Loucy (cell line): ENCODE measurements at regions not wholly inside any gene's neighbourhood (a gene's known extent, or its start where the extent isn't known, plus 50 kb on each side); places are given as distances from the start of the nearest gene placed in this dataset.

Experiments used
- H2AFZ ChIP-seq: fragments of 200-600 bp; sonication (generic); 2 replicates; pipeline ENCODE4 v1.6.0; 2016; ENCODE audit warnings: antibody characterized with exemption, mild to moderate bottlenecking, low read length, moderate library complexity
- H3F3A ChIP-seq: fragments of 200-600 bp; 2 replicates; pipeline ENCODE4 v1.6.0; 2016; ENCODE audit warnings: antibody characterized with exemption, low read depth, mild to moderate bottlenecking
- H3K27me3 ChIP-seq: fragments of 200-600 bp; sonication (generic); 2 replicates; pipeline ENCODE4 v1.6.1; 2014; ENCODE audit warnings: low read length, mild to moderate bottlenecking; ENCODE audit not compliant: insufficient read depth, poor library complexity, severe bottlenecking
- H3K36me3 ChIP-seq: fragments of 200-600 bp; sonication (generic); 2 replicates; pipeline ENCODE4 v1.6.1; 2016; ENCODE audit warnings: low read length; ENCODE audit not compliant: insufficient read depth
- H3K4me1 ChIP-seq: fragments of 200-600 bp; sonication (generic); 2 replicates; pipeline ENCODE4 v1.5.1; 2014; ENCODE audit warnings: low read length, mild to moderate bottlenecking; ENCODE audit not compliant: insufficient read depth, poor library complexity, severe bottlenecking
- H3K4me2 ChIP-seq: fragments of 200-600 bp; sonication (generic); 2 replicates; pipeline ENCODE4 v1.6.0; 2014; ENCODE audit warnings: antibody characterized with exemption, low read length, low read depth, mild to moderate bottlenecking; ENCODE audit not compliant: poor library complexity, severe bottlenecking
- H3K4me3 ChIP-seq: fragments of 200-600 bp; sonication (generic); 2 replicates; pipeline ENCODE4 v1.5.1; 2014; ENCODE audit warnings: low read length, mild to moderate bottlenecking, mixed read lengths; ENCODE audit not compliant: poor library complexity, severe bottlenecking
- H3K79me2 ChIP-seq: fragments of 200-600 bp; sonication (generic); 2 replicates; pipeline ENCODE4 v1.6.1; 2014; ENCODE audit warnings: low read length; ENCODE audit not compliant: insufficient read depth
- H3K9ac ChIP-seq: fragments of 200-600 bp; sonication (generic); 2 replicates; pipeline ENCODE4 v1.6.0; 2014; ENCODE audit warnings: mild to moderate bottlenecking, low read depth, low read length, moderate library complexity; ENCODE audit not compliant: poor library complexity, severe bottlenecking
- H3K9me2 ChIP-seq: fragments of 200-600 bp; sonication (generic); replicated peaks from 2 replicates; pipeline ENCODE4 v1.6.1; 2016; ENCODE audit warnings: low read depth, low read length, mixed read lengths
- H3K9me3 ChIP-seq: fragments of 200-600 bp; sonication (generic); 2 replicates; pipeline ENCODE4 v1.6.1; 2014; ENCODE audit warnings: mild to moderate bottlenecking, antibody characterized with exemption, low read length, low read depth; ENCODE audit not compliant: insufficient read depth
- H4K20me1 ChIP-seq: fragments of 200-600 bp; sonication (generic); 2 replicates; pipeline ENCODE4 v1.6.0; 2014; ENCODE audit warnings: antibody characterized with exemption, low read length, mild to moderate bottlenecking; ENCODE audit not compliant: insufficient read depth, poor library complexity, severe bottlenecking
- EZH2phosphoT487 ChIP-seq: fragments of 200-600 bp; IDR thresholded peaks from 2 replicates; pipeline ENCODE4 v1.6.1; 2018; ENCODE audit warnings: antibody characterized with exemption, mild to moderate bottlenecking, moderate library complexity, borderline replicate concordance
- TF ChIP-seq, protein P1 (sequence below): fragments of 200-600 bp; sonication (generic); conservative IDR thresholded peaks from 2 replicates; pipeline ENCODE4 v1.5.1; 2014; ENCODE audit warnings: mild to moderate bottlenecking, antibody characterized with exemption, low read length

- Histone ChIP-seq H3K9me2 (no peaks in the 10 kb centered on the region), H3K36me3 (no peaks in the 10 kb centered on the region), H4K20me1 (no peaks in the 10 kb centered on the region), H3K4me1 (peaks cover 24% of the 10 kb centered on the region), H3K9ac (no peak overlapping the region), H2AFZ (no peak overlapping the region), H3K79me2 (no peaks in the 10 kb centered on the region), H3K9me3 (no peaks in the 10 kb centered on the region), H3F3A (no peaks in the 10 kb centered on the region), H3K27me3 (no peaks in the 10 kb centered on the region), H3K4me3 (no peak overlapping the region), H3K4me2 (no peak overlapping the region)
- TF ChIP-seq, protein P1, sequence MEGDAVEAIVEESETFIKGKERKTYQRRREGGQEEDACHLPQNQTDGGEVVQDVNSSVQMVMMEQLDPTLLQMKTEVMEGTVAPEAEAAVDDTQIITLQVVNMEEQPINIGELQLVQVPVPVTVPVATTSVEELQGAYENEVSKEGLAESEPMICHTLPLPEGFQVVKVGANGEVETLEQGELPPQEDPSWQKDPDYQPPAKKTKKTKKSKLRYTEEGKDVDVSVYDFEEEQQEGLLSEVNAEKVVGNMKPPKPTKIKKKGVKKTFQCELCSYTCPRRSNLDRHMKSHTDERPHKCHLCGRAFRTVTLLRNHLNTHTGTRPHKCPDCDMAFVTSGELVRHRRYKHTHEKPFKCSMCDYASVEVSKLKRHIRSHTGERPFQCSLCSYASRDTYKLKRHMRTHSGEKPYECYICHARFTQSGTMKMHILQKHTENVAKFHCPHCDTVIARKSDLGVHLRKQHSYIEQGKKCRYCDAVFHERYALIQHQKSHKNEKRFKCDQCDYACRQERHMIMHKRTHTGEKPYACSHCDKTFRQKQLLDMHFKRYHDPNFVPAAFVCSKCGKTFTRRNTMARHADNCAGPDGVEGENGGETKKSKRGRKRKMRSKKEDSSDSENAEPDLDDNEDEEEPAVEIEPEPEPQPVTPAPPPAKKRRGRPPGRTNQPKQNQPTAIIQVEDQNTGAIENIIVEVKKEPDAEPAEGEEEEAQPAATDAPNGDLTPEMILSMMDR: no peak
- TF ChIP-seq EZH2phosphoT487: no peak
These were observed 264.0 kb downstream of the PIK3R1 start for GRCh38 chr5:68479524-68479923.

DNA sequence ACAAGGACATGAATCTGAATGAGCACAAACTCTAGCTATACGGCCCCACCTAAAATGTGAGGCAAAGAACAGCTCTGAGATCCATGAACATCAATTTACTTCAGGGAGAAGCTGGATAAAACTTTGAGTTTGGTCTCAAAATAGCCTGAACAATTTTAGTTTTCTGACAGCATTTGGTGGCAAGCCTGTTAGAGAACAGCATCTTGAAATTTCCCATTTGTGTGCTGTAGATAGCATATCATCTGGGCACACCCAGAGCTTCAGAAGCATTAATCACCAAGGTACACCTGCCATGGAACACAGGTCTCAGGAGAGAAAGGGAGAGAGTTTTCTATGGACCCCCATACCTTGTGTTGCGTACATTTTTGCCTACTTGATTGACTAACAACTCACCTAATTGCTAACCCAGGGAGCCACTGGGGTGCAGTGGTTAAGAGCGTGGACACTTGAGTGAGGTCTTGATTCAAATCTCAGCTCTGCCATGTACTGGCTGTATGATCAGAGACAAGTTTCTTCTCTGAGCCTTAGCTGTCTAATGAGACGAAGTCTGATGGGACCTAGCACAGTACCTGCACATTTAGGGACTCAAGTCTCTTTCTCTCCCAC lies 264.9 kb downstream of the PIK3R1 start:
- Histone ChIP-seq H3F3A (no peaks in the 10 kb centered on the region), H3K79me2 (no peaks in the 10 kb centered on the region), H3K4me2 (no peak overlapping the region), H2AFZ (no peak overlapping the region), H3K9ac (no peak overlapping the region), H3K4me3 (no peak overlapping the region), H3K27me3 (no peaks in the 10 kb centered on the region), H3K9me2 (no peaks in the 10 kb centered on the region), H3K4me1 (peaks cover 29% of the 10 kb centered on the region), H4K20me1 (no peaks in the 10 kb centered on the region), H3K9me3 (no peaks in the 10 kb centered on the region), H3K36me3 (no peaks in the 10 kb centered on the region)
- TF ChIP-seq, protein P1: no peak
- TF ChIP-seq EZH2phosphoT487: no peak

DNA sequence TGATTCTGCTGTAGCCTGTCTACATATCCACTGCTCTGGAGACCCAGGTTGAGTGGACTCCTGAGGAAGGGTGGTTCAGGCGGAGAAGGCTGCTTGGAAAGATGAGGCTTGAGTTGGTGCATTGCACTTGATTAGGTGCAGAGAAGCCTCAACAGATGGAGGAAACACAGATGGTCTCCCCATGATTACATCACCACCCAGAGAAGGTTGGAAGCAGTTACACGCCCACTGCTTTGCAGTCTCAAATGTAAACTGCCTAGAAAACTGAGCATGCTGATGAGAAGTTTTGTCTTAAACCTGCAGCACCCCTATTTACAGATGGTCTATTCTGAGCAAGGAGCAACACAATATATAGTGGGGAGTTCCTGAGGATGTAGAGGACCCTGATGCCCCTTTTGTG lies 266.6 kb downstream of the PIK3R1 start:
- no peaks in the 10 kb centered on the region for H3K79me2 ChIP-seq
- TF ChIP-seq, protein P1: no peak
- TF ChIP-seq EZH2phosphoT487: no peak
- no peaks in the 10 kb centered on the region for H3K36me3 ChIP-seq
- no peaks in the 10 kb centered on the region for H3K9me2 ChIP-seq
- H3F3A ChIP-seq: no peaks in the 10 kb centered on the region
- H3K9ac ChIP-seq: no peak overlapping the region
- H3K4me1 ChIP-seq: peaks cover 29% of the 10 kb centered on the region
- 0 out of 2 replicates have a peak, but pooled peaks cover 1% of the 10 kb centered on the region for H3K9me3 ChIP-seq
- H3K27me3 ChIP-seq: no peaks in the 10 kb centered on the region
- no peak overlapping the region for H2AFZ ChIP-seq
- no peaks in the 10 kb centered on the region for H4K20me1 ChIP-seq
- H3K4me2 ChIP-seq: no peak overlapping the region
- H3K4me3 ChIP-seq: no peak overlapping the region
